GOT3 (cell line): ENCODE measurements at regions not wholly inside any gene's neighbourhood (a gene's known extent, or its start where the extent isn't known, plus 50 kb on each side); places are given as distances from the start of the nearest gene placed in this dataset.

ENCODE experiments used
- DNase-seq: peaks from one replicate; lab custom pipeline; 2025; ENCODE audit warnings: mixed read lengths; lab: John Stamatoyannopoulos, UW

DNA sequence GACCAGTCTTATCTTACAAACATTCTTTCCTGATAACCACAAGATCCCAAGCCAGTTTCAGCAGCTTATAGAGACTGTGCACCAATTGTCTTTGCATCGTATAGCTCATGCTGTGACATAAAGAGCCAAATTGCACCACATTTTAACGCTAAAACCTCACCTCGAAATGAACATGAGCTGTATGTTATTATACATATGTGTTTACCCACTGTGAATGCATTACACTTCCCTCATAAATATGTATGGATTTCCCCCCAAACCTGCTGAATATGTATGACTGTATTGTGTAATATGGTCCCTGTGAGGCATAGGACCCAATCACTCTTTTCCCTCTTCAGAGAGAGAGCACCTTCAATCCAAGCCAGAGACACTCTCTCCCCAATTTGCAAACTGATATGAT, 692.4 kb downstream of the NLGN4X start:
- no peak for DNase-seq

DNA sequence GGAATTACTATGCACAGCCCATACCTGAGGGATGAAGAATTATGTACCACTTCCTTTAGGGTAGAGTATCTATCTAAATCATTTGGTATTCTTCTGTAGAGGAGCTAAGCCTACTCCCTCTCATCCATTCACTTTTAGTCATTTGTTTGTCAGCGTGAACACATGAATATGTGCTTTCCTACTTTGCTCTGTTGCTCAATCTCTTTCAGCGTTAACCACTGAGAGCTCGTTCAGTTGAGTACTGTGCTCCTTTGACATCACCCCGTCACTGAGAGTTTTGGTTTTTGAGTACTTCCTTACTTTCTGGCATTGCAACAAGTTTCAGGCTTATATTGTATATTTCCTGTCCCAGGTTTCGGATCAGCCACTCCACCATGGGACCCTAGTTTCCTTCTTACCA, 700.6 kb downstream of the NLGN4X start:
- DNase-seq: no peak

GRCh38 chrX:5526191-5526590, 702.5 kb downstream of the NLGN4X start:
- no peak for DNase-seq

- no peak for DNase-seq
Measured at GRCh38 chrX:5490786-5491563, 737.7 kb downstream of the NLGN4X start.

- no peak for DNase-seq
Measured at GRCh38 chrX:5474282-5474681, 754.4 kb downstream of the NLGN4X start.

DNA sequence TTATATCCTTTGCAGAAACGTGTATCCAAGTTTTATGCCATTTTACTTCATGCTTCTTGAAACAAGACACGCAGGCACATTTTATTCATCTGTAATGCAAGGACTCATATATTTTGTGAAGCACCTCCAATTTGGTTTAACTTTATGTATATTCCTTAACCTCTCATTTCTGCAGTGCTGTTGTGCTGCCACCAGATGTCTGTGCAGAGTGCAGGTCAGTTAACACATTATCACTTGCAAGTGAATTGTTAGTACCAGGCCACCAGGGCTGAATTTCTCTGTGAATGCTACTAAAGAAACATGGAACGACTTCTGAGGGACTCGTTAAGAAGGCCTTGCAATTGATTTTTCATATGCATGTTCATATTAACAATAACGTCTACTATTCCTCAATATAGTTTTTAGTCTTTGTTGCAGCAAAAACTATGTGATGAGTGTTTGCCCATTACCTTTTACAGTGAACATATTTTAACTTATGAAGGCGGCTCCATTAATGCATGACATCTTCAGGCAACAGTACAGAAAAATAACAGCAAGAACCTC, 770.3 kb downstream of the NLGN4X start:
- no peak for DNase-seq

DNA sequence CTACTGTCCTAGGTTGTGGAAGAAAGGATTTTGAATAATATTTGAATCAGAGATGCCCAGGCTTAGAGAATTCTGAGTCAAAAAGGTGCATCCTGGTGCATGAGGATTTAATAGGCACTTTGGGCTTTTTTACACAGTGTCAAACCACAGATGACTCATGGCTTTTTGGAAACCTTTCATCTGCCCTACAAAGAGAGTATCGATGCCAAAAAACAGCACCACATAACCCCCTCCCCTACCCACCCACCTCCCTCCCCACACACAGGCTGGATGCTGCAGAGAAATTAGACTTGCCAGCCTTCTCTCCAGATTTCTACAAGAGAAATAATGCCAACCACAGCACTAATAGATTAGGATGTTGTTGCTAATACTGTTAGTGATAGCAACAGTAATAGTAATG, 779.3 kb downstream of the NLGN4X start:
- DNase-seq: no peak

DNA sequence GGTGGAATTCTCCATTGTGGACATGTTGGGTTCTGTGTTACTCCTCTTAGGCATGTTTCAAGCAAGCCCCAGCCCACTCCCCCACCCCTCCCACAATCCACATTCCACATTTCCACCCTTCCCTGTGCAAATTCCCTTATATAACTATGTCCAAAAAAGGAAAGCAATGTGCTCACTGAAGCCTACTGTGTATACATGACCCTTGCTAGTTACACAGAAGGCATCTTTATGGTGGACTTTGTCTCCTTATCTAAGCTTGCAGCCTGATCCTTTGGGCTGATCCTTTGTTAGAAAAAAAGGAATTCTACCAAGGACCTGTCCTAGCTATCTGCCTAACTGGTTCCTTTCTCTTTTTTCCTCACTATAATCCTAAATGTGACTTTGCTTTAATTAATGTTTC, 796.8 kb downstream of the NLGN4X start:
- no peak for DNase-seq

GRCh38 chrX:5425119-5425518, 803.5 kb downstream of the NLGN4X start:
- DNase-seq: no peak

GRCh38 chrX:5417381-5417780, 811.3 kb downstream of the NLGN4X start:
- DNase-seq: no peak

DNA sequence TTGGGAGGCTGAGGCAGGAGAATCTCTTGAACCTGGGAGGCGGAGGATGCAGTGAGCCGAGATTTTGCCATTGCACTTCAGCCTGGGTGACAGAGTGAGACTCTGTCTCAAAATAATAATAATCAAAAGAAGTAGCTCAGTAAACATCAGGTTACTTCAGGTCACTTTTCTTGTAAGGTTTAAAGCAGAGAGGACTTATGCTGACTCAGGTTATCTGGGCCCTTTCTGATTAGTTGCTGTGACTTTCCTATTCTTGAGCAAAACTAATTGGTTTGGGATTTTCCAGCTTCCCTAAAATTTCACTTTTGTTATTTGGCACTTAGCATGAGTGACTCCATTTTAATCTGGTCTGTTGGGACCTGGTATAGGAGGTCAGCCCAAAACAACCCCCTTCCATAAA, 812.9 kb downstream of the NLGN4X start:
- no peak for DNase-seq

GRCh38 chrX:5409106-5409505, 819.6 kb downstream of the NLGN4X start:
- no peak for DNase-seq

DNA sequence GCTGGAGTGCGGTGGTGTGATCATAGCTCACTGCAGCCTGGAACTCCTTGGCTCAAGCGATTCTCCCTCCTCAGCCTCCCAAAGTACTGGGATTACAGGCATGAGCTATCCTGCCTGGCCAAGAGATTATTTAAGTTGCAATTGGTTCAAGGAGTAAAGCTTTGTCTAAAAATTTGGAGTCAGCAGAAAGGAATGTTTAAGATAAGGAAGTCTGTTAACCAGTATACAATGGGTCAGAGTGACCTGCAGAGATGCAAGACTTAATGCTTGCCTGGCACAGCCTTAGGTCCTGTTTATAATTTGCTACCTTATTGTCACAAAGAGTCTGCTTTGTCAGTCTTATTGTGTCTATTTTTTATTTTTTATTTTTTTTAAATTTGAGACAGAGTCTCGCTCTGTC, 826.2 kb downstream of the NLGN4X start:
- DNase-seq: no peak

DNA sequence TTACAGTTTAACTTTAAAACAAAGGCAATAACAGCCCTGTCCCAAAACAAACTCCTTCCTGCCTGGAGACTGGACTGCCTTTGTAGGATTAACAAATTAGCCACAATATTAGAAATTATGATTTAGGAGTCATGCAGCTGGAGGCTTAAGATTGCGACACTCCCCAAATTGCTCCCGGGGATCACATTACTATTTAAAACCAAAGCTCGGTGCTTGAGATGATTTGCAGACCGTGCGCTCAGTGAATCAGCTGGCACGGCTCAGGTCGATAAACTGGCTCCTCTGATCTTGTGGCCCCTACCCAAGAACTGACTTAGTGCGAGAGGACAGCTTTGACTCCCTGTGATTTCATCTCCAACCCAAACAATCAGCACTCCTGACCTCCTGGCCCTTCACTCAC, 829.3 kb downstream of the NLGN4X start:
- DNase-seq: no peak

DNA sequence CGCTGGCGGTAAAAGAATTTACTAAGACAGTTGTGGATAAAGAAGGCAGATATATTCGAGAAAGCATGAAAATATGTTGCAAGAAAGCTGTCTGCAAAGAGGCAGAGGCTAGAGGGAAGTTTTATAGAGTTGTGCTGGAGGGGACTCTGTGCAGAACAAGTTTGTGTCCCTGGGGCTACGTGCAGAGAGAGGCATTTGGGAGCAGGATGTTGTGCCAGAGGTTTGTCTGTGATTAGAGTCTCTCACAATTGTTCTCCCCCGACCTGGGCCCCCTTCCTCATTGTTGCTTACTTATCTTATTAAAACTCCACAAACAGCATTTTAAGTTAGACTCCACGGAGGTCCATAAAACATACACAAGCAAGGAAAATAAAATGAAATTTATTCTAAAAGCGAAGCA, 831.3 kb downstream of the NLGN4X start:
- no peak for DNase-seq

- no peak for DNase-seq
Measured at GRCh38 chrX:5390376-5390775, 838.3 kb downstream of the NLGN4X start.

GRCh38 chrX:5388087-5388486, 840.6 kb downstream of the NLGN4X start:
- DNase-seq: no peak

GRCh38 chrX:5380426-5380825, 848.2 kb downstream of the NLGN4X start:
- no peak for DNase-seq

DNA sequence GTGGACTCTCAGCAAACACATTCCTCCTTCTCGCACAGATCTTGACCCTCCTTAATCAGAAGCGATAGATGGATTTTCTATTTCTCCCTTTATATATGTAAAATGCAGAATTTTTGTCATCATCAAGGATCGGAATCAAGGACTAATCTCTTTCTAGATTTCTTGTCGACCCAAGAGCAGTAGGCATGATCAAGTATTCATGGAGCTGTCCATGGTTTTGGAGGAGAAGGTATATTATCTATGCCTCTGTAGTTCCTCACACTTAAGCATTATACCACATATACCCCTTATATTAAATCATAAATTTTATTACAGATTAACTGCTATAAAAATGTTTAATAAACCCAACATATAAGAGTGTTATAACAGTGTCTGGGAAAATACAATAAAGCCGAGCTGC, 886.8 kb downstream of the NLGN4X start:
- DNase-seq: no peak

DNA sequence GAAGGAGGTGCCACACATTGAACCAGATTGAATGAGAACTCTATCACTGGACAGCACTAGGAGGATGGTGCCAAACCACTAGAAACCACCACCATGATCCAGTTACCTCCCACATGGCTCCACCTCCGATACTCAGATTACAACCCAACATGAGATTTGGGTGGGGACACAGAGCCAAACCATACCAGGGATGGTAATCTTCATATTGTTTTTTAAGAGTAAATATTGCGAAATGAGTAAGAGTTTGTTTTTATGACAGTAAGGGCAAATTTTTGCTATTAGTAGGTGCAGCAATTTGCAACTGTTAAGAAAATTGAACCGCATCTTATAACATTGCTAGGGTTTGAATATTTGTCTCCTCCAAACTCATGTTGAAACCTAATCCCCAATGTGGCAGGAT, 891.5 kb downstream of the NLGN4X start:
- no peak for DNase-seq

GRCh38 chrX:5324546-5324945, 904.1 kb downstream of the NLGN4X start:
- no peak for DNase-seq

- DNase-seq: no peak
Measured at GRCh38 chrX:5314148-5314547, 914.5 kb downstream of the NLGN4X start.

- DNase-seq: no peak
Measured at GRCh38 chrX:5307416-5307815, 921.3 kb downstream of the NLGN4X start.

DNA sequence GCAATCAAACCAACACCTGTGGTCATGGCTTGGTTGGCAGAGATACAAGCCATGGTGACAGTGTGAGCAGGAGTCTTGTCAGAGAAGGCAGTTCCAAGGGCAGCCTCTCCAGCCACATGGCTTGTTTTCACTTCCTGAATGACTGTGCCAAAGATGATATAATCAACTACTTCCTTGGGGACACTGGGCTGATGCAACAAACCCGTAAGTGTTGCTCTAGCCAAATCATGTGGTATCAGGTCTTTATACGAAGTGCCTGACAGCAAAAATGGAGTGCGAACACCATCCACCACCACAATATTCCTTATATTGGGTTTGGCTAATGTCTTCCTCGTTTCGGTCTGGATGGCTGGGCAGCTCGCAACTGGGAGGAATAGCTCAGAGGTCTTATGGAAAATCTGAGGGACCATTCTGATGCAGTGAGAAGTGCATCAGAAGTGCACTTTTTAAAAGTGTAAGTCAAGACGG, 922.0 kb downstream of the NLGN4X start:
- DNase-seq: no peak
